ENCODE measurements at regions not wholly inside any gene's neighbourhood (a gene's known extent, or its start where the extent isn't known, plus 50 kb on each side); places are given as distances from the start of the nearest gene placed in this dataset.

DNA sequence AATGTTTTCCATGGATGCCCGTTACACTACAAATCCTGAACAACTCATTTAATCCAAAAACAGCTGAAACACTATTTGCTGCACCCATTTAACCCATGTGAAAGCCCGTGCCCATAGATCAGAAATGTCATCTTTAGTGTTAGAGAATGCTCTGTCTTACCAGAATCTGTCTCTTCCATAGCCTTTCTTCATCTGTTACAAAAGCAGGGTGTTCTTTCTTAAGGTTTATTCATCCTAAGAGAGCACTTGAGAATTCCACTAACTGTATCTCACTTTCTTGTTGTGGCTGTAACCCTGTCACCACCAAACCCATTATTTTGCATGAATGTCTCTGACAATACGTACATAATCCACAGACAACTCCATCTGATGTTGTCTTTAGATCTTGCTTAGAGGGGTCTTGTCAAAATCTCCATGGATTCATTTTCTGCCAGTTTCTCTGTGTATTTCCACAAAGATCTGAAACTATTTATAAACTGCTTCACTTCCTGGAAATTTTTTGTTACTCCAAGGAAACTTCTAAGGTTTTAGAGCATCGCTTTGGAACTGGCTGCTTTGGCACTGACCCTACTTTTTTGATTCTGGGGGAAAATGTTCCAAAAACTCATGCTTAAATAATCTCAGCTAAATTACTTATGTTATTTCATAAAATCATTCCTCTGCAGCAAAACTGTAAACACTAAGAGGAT is 167.8 kb upstream of the CCDC54 start:
- TF ChIP-seq, protein P1, sequence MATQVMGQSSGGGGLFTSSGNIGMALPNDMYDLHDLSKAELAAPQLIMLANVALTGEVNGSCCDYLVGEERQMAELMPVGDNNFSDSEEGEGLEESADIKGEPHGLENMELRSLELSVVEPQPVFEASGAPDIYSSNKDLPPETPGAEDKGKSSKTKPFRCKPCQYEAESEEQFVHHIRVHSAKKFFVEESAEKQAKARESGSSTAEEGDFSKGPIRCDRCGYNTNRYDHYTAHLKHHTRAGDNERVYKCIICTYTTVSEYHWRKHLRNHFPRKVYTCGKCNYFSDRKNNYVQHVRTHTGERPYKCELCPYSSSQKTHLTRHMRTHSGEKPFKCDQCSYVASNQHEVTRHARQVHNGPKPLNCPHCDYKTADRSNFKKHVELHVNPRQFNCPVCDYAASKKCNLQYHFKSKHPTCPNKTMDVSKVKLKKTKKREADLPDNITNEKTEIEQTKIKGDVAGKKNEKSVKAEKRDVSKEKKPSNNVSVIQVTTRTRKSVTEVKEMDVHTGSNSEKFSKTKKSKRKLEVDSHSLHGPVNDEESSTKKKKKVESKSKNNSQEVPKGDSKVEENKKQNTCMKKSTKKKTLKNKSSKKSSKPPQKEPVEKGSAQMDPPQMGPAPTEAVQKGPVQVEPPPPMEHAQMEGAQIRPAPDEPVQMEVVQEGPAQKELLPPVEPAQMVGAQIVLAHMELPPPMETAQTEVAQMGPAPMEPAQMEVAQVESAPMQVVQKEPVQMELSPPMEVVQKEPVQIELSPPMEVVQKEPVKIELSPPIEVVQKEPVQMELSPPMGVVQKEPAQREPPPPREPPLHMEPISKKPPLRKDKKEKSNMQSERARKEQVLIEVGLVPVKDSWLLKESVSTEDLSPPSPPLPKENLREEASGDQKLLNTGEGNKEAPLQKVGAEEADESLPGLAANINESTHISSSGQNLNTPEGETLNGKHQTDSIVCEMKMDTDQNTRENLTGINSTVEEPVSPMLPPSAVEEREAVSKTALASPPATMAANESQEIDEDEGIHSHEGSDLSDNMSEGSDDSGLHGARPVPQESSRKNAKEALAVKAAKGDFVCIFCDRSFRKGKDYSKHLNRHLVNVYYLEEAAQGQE (IDR thresholded peaks at IDR 0.05; ENCODE audit: insufficient replicate concordance, low read depth) = no peak
- TF ChIP-seq, protein P2, sequence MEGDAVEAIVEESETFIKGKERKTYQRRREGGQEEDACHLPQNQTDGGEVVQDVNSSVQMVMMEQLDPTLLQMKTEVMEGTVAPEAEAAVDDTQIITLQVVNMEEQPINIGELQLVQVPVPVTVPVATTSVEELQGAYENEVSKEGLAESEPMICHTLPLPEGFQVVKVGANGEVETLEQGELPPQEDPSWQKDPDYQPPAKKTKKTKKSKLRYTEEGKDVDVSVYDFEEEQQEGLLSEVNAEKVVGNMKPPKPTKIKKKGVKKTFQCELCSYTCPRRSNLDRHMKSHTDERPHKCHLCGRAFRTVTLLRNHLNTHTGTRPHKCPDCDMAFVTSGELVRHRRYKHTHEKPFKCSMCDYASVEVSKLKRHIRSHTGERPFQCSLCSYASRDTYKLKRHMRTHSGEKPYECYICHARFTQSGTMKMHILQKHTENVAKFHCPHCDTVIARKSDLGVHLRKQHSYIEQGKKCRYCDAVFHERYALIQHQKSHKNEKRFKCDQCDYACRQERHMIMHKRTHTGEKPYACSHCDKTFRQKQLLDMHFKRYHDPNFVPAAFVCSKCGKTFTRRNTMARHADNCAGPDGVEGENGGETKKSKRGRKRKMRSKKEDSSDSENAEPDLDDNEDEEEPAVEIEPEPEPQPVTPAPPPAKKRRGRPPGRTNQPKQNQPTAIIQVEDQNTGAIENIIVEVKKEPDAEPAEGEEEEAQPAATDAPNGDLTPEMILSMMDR (IDR thresholded peaks at IDR 0.05; ENCODE audit: insufficient read depth, low read length) = no peak

All from HL-60 (cell line).